GM18520 (cell line): ENCODE measurements at regions not wholly inside any gene's neighbourhood (a gene's known extent, or its start where the extent isn't known, plus 50 kb on each side); places are given as distances from the start of the nearest gene placed in this dataset.

Source experiments
- ATAC-seq: cut with Tn5 transposase; IDR thresholded peaks from one replicate; pipeline ENCODE4 v1.9.1; 2021; ENCODE audit not compliant: unreplicated experiment

DNA sequence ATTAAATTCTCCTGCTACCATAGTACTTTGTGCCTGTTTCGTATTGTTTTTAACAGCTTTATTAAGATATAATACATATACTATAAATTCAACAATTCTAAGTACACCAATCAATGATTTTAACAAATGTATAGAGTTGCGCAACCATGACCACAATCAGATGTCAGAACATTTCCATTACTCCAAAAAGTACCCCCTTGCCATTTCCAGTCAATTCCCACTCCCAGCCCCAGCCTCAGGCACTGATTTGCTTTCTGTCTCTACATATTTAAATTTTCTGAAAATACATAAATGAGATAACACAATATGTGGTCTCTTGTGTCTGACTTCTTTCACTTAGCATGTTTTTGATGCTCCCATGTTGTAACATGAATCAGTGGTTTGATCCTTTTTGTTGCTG lies 193.9 kb downstream of the FIGN start:
- ATAC-seq: no peak

DNA sequence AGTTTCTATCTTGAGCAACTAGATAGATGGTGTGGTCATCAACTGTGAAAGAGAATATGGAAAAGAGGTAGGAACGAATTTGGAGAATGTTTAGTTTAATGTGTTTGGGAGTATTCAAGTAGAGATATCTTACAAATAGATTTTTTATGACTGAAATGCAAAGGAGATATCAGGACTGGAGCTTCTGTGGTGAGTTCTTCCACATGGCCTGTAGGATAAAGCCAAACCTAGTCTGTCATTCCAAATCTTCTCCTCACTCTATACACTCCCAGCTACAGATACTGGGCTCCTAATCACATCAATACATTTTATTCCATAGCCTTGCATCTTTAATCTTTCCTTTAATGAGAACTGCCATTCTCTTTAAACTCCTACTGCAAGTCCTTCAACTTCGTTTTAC lies 194.3 kb downstream of the FIGN start:
- no peak for ATAC-seq

DNA sequence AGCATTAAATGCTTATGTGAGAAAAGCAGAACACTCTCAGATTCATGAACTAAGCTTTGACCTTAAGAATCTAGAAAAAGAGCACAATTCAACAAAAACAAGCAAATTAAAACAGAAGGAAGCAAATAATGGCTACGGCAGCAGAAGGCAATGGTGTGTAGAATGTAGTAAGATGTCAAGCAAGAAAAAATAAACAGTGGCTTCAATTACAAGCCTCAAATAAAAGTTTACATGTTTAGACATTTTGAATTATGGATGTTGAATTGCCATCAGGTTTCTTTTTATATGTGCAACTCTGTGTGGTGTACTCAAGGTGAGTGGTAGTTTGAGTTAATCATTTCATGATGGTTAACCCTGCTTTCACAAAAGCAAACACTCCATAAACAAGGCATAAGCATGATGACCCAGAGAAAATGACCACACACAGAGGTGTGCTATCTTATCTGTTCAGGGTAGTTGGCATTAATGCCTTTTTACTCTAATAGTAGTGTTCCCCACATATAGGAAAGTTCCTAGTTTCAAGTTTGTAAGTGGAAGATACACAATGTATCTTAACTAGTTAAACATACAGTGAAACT lies 207.1 kb downstream of the FIGN start:
- no peak for ATAC-seq

DNA sequence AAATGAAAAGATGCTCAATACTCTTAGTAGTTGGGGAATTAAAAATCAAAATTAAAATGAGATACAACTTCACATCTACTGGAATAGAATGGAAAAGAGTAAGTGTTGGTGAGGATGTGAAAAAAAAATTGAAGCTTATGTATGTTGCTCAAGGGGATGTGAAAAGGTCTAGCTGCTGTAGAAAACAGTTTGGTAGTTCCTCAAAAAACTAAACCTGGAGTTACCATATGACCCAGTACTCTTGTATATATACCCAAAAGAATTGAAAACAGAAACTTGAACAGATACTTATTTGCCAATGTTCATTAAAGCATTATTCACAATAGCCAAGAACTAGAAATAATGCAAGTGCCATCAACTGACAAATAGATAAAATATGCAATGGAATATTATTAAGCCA lies 208.4 kb downstream of the FIGN start:
- ATAC-seq: no peak

DNA sequence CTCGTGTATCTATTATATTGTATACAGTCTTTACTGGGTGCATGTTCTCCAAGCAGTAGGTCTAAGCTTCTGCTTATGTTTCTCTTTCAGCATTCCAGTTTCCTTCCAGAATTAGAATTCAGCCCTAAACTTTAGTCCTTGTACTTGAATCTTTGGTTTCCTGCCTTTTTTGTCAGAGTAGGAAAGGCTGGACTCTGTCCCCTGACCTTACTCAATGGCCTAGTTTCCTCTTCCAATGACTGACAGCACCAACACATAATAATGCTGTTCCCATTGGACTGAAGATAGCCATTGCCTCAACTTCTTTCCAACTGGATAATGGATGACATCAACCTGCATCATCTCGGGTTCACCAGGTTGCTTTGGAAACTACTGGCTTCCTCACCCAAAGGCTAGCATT lies 217.0 kb downstream of the FIGN start:
- no peak for ATAC-seq

DNA sequence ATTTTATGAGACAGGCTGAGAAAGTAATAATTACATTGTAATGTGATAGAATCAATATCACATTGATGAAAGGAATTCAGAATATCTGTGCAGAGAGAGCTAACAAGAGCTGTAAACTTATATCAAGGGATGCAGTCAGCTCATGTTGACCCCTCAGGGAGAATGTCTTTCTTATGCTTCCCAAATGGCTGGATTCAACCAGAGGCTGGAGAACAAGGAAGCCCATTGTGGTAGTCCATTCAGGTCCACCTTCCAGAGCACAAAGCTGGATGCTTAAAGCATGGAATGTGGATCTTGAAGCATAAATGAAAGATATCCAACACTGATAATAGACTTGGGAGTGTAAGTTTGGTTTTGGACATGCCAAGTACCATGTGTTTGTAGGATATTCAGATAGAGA lies 220.0 kb downstream of the FIGN start:
- no peak for ATAC-seq

DNA sequence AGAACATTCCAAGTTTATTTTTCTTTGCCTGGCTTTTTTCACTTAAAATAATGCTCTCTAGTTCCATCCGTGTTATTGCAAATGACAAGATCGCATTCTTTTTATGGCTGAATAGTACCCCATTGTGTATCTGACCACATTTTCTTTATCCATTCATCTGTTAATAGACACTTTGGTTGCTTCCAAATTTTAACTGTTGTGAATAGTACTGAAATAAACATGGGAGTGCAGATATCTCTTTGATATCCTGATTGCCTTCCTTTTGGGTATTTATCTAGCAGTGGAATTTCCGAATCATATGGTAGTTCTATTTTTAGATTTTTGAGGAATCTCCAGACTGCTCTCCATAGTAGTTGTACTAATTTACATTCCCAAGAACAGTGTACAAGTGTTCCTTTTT lies 230.5 kb downstream of the FIGN start:
- no peak for ATAC-seq

DNA sequence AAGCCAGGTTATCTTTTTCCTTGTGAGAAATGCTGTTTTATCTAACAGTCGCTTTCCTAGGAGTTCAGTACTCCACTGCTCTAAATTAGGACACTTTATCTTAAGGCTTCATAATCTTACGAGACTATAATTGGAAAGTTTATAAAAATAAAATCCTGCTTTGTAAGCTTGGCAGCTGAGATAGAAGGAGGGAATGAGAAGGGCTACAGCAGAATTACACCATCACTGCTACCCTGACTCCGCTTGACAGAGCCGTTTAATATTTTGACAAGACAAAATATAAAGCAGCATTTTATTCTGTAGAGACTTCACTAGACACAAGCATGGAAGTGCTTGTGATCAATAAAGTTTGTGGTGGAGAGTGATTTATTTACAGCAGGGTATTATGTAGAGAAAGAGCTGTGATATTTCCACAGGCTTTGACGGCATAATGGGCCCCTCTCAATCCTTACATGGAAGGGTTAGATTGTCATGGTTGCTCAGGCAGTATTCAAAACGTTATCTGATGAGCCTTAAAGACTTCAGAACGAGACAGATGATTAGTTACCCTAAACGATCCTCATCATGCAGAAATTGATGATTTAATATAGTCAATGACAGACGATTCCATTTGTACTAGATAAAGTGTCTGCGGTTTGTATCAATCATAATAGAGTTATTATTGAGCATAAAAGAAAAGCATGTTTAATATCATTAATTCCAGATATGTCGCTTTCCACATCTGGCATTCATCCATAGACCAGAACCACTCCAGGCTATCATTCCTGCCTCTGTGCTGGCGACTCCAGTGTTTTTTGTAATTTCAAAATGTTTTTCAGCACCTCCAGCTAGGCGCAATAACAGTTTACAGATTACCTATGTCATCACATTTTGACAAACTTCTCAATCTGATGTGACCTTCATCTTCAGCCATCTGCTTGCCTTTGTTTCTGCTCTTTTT lies 242.2 kb downstream of the FIGN start:
- ATAC-seq: no peak

DNA sequence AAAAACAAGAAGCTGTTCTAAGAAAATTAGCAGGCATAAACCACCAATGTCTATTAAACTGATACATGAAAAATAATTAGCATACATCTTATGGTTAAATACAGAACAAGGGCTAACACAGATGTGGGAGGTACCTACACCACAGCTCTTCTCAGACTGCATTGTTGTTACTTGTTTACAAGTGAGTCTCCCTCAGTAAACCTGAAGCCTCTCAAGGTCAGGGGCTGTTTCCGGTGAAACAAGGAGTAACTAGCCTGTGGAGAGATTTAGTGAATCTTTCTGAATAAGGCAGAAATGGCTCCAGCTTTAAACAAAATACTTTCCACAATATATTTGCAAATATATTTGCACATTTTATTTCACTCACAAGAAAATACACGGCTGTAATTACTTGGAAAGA lies 244.0 kb downstream of the FIGN start:
- ATAC-seq: no peak

DNA sequence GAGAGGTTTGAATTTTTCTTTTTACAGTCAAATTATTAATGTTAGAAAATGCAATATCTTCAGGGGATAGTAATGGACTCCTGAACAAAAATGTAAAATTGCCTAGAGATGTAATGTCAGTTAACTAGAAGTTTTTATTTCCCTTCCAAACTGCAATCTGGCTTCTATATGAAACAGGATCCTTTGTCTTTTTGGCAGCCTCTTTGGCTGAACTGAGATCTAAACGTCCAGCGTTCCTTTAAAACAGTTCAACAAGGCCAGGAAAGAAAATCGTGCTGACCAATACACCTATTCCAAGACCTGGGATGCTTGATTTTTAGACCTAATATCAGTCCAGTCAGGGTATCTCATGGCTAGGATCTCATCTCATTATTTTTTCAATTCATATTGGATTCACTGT lies 245.5 kb downstream of the FIGN start:
- no peak for ATAC-seq

DNA sequence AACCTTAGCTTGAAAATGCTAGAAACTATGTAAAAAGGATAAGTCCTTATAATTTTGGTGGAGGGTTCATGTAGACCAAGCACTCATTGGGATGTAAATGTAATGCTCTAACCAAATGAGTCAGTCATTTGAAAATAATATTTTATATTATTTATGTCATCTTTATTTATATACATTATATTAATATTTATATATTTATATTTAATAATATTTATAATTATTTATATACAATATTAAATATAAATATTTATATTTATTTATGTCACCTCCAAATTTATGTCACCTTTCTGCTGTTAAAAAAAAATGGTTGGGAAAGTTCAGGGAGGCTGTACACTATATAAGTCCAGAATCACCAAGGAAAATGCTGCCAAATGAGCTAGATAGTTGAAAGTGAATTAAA lies 254.3 kb downstream of the FIGN start:
- no peak for ATAC-seq

DNA sequence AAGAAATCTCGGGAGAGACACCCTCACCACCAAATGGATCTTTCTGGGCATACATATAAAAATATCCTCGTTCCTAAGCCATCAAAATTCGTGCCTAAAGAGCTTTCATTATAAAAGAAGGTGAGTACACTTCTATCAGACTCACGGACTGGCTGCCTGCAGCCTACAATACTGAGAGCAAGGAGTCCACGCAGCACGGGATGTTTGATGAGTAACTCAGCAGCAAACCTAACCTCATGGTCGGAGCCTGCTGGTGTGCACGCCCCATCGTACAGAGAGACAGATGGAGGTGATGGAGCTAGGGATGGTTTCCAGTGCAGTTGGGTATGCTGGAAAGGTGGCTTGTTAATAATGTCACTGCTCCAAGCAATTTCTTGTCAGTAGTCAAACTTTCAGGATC lies 256.2 kb downstream of the FIGN start:
- no peak for ATAC-seq

DNA sequence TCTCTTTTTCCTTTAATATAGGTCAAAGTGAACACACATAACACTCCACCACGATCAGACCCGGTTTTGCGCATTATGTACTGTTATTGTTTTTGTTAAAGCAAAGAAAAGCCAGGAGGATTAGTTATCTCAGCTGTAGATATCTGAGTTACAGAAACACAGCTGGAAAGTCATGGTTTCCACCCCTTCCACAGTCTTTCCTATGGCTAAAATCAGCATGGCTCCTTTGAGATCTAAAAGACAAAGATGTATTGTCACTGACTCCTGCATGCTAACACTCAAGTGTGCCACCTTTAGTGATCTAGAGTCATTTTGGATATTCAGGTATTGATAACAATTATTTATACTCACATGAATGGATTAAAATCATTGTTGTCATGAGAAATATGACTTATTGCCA lies 260.0 kb downstream of the FIGN start:
- ATAC-seq: no peak

DNA sequence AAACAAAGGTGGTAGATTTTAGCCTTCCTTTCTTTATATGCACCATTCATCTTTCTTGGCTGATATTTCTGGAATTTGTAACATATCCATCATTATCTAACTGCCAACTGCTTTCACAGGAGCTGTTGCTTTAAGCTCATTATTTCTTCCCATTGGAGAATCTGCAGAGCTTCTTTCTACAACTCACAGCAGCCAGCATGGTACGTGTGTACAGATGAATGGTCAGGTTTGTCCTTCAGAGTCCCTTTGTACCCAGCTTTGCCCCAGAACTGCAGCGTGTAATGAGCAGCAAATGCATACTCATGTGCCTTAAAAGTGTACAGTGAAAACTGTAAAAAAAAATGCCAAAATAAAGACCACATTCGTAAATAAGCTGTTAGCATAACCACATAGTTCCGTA lies 260.9 kb downstream of the FIGN start:
- ATAC-seq: no peak

DNA sequence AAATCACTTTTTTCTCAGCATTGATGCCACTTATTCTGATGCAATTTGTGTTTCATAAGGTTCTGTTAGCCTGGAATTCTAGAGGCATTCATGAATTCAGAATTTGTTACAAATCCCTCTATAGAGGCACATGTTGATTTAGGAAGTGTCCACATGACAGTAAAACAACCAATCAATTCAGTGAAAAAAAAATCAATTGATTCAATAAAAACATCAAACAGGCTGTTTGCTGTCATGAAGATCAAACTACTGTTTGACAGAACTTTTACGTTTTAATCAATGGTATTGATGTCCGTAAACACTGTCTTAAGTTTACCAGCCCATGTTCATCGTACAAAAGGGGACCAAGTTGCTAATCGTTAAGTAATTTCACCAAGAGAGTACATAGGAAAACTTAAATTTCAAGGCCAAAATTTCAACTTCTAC lies 261.5 kb downstream of the FIGN start:
- no peak for ATAC-seq

DNA sequence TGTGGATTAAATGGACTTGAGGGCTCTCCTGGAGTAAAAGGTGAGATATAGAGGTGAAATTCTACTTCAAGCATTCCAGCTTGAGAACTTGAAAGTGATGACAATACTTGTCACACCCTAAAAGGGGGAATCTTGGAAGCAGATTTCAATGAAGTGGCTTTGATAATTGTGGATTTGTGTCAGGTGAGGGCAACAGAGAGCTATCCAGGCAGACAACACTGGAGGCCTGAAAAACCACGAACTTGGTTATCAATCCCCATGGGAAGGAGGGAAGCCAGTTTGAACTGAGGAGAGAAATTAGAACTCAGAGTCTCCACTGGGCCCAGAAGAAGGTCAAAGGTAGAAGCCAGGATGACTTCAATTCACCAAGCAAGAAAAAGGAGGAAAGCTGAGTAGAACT lies 263.9 kb downstream of the FIGN start:
- ATAC-seq: no peak

DNA sequence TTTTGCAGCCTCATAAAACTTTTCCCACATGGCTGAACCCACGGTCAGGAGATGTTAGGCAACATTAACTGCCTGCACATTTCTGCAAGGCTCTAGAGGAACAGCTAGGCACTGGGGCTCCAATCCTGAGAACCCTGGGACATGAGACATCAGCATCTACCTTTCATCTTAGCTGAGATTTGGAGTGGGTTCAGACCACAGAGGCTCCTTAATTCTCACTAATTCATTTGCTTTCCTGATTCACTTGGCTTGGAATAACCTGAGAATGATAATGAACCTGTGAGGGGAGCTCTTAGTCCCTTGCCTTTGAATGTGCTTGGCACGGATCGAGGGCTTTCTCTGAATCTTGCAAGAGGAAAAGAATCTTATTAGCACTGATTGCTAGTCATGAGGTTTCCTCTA lies 266.2 kb downstream of the FIGN start:
- no peak for ATAC-seq

DNA sequence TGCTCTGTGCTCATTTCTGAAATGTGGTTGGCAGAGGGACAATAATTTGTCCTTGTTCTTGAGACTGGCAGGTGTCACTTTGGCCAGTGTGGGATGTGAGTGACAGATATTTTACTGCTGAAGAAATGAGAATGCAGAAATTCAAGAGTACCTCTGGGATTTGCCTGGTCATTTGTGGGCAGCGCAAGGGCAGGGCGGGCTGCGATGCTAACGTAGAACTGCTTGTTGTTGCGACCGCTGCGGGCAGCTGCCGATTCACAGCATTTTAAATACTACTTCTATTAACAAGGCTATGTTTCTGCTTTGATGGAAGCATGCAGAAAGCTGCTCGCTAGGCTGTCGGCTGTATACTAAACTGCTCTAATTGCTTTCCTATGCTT lies 268.6 kb downstream of the FIGN start:
- no peak for ATAC-seq

DNA sequence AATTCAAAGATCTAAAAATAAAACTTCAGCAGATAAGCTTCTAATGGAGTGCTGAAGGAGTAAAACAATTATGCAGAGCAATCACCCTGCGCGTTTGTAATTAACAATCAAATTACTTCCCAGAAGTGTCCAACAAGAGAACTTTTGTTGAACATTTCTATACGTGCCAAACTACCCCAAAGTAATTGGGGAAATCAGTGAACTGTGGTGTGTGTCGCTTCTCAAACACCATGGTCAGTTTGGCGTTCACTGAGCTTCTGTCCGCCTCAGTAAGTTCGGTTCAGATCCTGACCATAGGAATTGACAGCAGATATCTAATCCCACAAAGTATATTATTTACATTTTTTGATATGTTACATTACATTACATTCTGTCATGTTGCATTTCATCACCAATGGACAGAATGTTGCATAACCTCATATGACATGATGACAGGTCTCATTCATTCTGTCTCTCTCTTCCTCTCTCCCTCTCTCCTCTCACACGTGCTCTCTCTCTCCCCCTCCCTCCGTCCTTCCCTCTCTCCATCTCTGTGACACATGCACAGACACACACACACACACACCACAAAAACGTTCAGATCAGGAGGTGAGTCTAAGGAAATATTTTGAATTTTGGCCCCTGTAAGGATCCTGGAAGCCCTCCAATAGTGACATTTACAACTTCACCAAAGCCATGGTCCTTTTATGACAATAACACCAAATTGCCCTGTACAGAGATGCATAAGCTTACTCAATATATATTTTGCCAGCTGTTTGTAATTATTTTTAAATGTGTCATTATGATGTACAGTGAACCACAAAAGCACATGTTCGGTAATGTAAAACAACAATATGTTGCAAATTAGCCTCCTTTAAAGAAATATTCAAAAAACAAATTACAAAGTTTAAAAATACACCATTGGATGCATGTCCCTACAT lies 269.2 kb downstream of the FIGN start:
- ATAC-seq: no peak

DNA sequence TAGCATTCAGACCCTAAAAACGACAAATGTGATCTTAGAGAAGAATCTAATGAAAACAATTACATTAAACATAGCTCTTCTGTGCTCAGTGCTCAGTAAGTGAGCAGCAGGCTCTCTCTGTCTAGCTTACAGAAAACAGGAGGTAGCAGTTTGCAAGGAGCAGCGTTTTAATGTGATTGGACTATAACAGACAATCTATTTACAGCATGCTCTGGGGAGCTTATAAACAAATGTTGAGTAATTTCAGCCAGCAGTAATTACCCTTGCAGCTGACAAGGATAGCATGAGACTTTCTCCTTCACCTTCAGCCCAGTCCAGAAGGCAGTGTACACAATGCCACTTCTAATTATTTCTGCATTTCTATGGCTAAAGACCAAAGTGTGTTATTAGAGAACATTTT lies 270.4 kb downstream of the FIGN start:
- no peak for ATAC-seq

DNA sequence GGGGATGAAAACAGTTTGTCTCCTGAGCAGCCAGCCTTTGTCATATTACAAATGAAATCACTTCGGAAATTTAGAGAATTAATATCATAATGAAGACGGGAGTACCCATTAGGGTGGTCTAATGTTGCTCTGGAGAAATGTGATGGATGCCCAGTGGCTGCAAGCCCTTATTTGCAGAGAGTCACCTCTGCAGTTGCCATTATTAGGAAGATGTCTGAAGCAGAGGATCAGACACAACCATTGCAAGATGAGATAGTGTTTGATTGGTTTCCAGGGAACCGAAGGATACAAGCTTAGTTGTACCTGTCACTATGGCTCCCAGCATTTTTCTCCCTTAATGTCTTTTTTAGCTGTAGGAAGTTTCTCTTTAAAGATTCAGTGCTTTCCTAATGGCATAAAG lies 272.4 kb downstream of the FIGN start:
- ATAC-seq: no peak

DNA sequence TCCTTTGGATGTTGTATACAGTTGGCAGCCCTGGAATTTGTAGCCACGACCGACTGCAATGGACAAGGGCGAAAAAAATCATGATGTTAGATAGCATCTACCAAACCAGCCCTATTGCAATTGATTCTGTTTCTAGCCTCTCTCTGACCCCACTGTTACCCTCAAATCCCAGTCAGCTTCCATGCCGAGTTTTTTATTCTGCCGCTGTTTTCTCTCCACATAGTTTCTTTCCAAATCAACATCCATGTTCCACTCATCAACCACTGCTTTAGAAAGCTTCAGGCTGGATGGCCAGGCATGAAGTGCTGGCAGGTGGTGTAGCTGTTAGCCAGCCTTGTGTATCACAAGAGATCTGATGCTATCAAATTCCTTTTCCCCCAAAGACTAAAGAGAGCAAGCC lies 272.8 kb downstream of the FIGN start:
- ATAC-seq: no peak
